PC-9 (cell line): ENCODE measurements at regions not wholly inside any gene's neighbourhood (a gene's known extent, or its start where the extent isn't known, plus 50 kb on each side); places are given as distances from the start of the nearest gene placed in this dataset.

Experiments used
- BruUV-seq: library from RNA; stranded (reverse); fragments of 400-500 nt; replicated peaks from 2 replicates; lab custom pipeline; 2021; lab: Mats Ljungman, UMichigan
- CTCF ChIA-PET: fragments of 300-600 bp; sonication (Branson Sonifier 250); formaldehyde crosslinking; loops from one replicate; lab custom pipeline; 2022; ENCODE audit warnings: antibody characterized with exemption; lab: Charles Lee
- POLR2A ChIA-PET: fragments of 300-600 bp; sonication (Branson Sonifier 250); formaldehyde crosslinking; loops from one replicate; lab custom pipeline; 2022; ENCODE audit warnings: antibody characterized with exemption; ENCODE audit not compliant: unreplicated experiment; lab: Charles Lee
- DNase-seq, 2 experiments: peaks; one replicate each; pipeline versions ENCODE4 v3.0.0 to v3.0.0-alpha.2; 2015 to 2022; ENCODE audit warnings: mixed read lengths in 1 of 2
- H2AFZ ChIP-seq: fragments of 200-600 bp; sonication (generic); 2 replicates; pipeline ENCODE4 v1.8.1; 2017; ENCODE audit warnings: antibody characterized with exemption
- H3F3A ChIP-seq: fragments of 200-600 bp; sonication (generic); 2 replicates; pipeline ENCODE4 v1.8.1; 2017; ENCODE audit warnings: antibody characterized with exemption, mild to moderate bottlenecking, low read depth; ENCODE audit not compliant: insufficient read depth
- H3K27ac ChIP-seq: fragments of 200-600 bp; sonication (generic); 2 replicates; pipeline ENCODE4 v1.6.1; 2016; ENCODE audit warnings: mixed run types
- H3K27me3 ChIP-seq: fragments of 200-600 bp; sonication (generic); 2 replicates; pipeline ENCODE4 v1.6.1; 2016; ENCODE audit warnings: low read depth, mixed run types; ENCODE audit not compliant: insufficient read depth
- H3K36me3 ChIP-seq: fragments of 200-600 bp; sonication (generic); 2 replicates; pipeline ENCODE4 v1.6.1; 2016; ENCODE audit warnings: low read depth, mixed run types
- H3K4me1 ChIP-seq: fragments of 200-600 bp; sonication (generic); replicated peaks from 2 replicates; pipeline ENCODE4 v1.6.1; 2016; ENCODE audit warnings: mixed run types; ENCODE audit not compliant: insufficient read depth
- H3K4me2 ChIP-seq: fragments of 200-600 bp; sonication (generic); 2 replicates; pipeline ENCODE4 v1.6.1; 2017; ENCODE audit warnings: mixed run types
- H3K4me3 ChIP-seq: fragments of 200-600 bp; sonication (generic); 2 replicates; pipeline ENCODE4 v1.6.1; 2016; ENCODE audit warnings: mixed run types
- H3K79me2 ChIP-seq: fragments of 200-600 bp; sonication (generic); 2 replicates; pipeline ENCODE4 v1.6.1; 2017; ENCODE audit warnings: low read depth, mixed run types
- H3K9me2 ChIP-seq: fragments of 200-600 bp; sonication (generic); 2 replicates; pipeline ENCODE4 v1.8.1; 2017; ENCODE audit warnings: mild to moderate bottlenecking; ENCODE audit not compliant: insufficient read depth
- H3K9me3 ChIP-seq: fragments of 200-600 bp; sonication (generic); 2 replicates; pipeline ENCODE4 v1.8.1; 2016; ENCODE audit warnings: low read depth; ENCODE audit not compliant: insufficient read depth
- H4K20me1 ChIP-seq: fragments of 200-600 bp; sonication (generic); 2 replicates; pipeline ENCODE4 v1.8.1; 2017; ENCODE audit not compliant: insufficient read depth
- CTCF ChIP-seq: fragments of 200-600 bp; sonication (generic); conservative IDR thresholded peaks from 2 replicates; pipeline ENCODE4 v1.6.1; 2017; ENCODE audit warnings: mixed run types, antibody characterized with exemption, mild to moderate bottlenecking, moderate library complexity
- EZH2 ChIP-seq: fragments of 200-600 bp; sonication (generic); IDR thresholded peaks from 2 replicates; pipeline ENCODE4 v1.8.0; 2017; ENCODE audit warnings: antibody characterized with exemption, low read depth
- intact Hi-C: fragments of 100-400 bp; cut with micrococcal nuclease; formaldehyde crosslinking; loops from one replicate; pipeline ENCODE4 v1.10.0; 2022; ENCODE audit not compliant: unreplicated experiment

DNA sequence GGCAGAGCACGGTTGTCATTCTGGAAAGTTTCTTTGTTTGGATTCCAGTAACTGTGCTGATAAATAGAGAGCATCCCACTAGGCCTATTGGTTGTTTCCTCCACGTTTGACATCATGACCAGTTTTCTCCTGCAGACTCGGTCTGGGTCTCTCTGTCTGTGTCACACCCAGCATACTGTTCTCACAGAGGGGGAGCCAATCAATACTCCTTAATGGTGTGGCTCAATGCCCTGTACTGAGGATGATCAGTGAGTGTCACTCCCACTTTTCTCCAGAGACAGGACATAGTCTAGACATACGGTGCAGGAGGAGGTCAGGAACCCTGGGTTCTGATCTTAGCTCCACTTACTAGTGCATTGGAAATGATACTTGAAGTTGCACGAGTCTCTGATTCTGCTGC is 88.2 kb upstream of the BLID start:
- Histone ChIP-seq H3K4me1 (no peaks in the 10 kb centered on the region), H3K4me3 (no peak overlapping the region), H3K9me3 (peaks cover 19% of the 10 kb centered on the region; the same call in 1 of the 2 replicates), H3K27me3 (no peaks in the 10 kb centered on the region), H4K20me1 (no peaks in the 10 kb centered on the region), H3K4me2 (no peak overlapping the region), H3K9me2 (no peaks in the 10 kb centered on the region), H2AFZ (no peak overlapping the region), H3K27ac (no peak overlapping the region), H3K36me3 (no peaks in the 10 kb centered on the region), H3K79me2 (no peaks in the 10 kb centered on the region), H3F3A (no peaks in the 10 kb centered on the region)
- TF ChIP-seq CTCF (no peak), EZH2 (no peak)
- ChIA-PET CTCF (no interaction called here), POLR2A (no interaction called here)
- DNase-seq = no peak
- intact Hi-C loops = loop anchor here (5.0 kb wide), 2 partner anchors 47 to 182 kb away; no protein-coding TSS in a partner anchor
- BruUV-seq = no TSS peak

GRCh38 chr11:122202951-122203456 is 87.0 kb upstream of the BLID start:
- intact Hi-C loops = loop anchor here (1.0 to 5.0 kb wide), 4 partner anchors 46 to 547 kb away; no protein-coding TSS in a partner anchor
- Histone ChIP-seq H3K4me1 (peaks cover 7% of the 10 kb centered on the region), H4K20me1 (no peaks in the 10 kb centered on the region), H3K9me3 (peaks cover 31% of the 10 kb centered on the region), H3K27me3 (no peaks in the 10 kb centered on the region), H3K36me3 (no peaks in the 10 kb centered on the region), H2AFZ (no peak overlapping the region), H3K27ac (no peak overlapping the region), H3K79me2 (no peaks in the 10 kb centered on the region), H3F3A (peaks cover 7% of the 10 kb centered on the region; the same call in 1 of the 2 replicates), H3K4me3 (no peak overlapping the region), H3K4me2 (no peak overlapping the region), H3K9me2 (no peaks in the 10 kb centered on the region)
- peak in 1 of 2 experiments; percentile 69 for DNase-seq
- POLR2A ChIA-PET = interaction anchor here (0.6 kb wide), 1 partner anchor 45 kb away, joined by 3 read pairs; no protein-coding TSS in a partner anchor
- BruUV-seq = no TSS peak
- TF ChIP-seq CTCF (peak; percentile 89), EZH2 (no peak)
- CTCF ChIA-PET = interaction anchor here (0.6 to 1.0 kb wide), 3 partner anchors 38 to 95 kb away, joined by 3 to 4 read pairs (median 3); no protein-coding TSS in a partner anchor

- Histone ChIP-seq H3K4me2 (no peak overlapping the region), H3K4me1 (peaks cover 13% of the 10 kb centered on the region), H3K9me3 (peaks cover 31% of the 10 kb centered on the region), H2AFZ (no peak overlapping the region), H3K27ac (no peak overlapping the region), H3K27me3 (no peaks in the 10 kb centered on the region), H3K9me2 (no peaks in the 10 kb centered on the region), H4K20me1 (no peaks in the 10 kb centered on the region), H3F3A (peaks cover 13% of the 10 kb centered on the region), H3K4me3 (no peak overlapping the region), H3K79me2 (no peaks in the 10 kb centered on the region), H3K36me3 (no peaks in the 10 kb centered on the region)
- ChIA-PET POLR2A (no interaction called here), CTCF (interaction anchor here (0.6 to 1.0 kb wide), 5 partner anchors 37 to 426 kb away, joined by 3 to 7 read pairs (median 5); no protein-coding TSS in a partner anchor)
- no peak for TF ChIP-seq CTCF
- no peak for TF ChIP-seq EZH2
- no peak for DNase-seq
- intact Hi-C loops = loop anchor here (2.0 to 5.0 kb wide), 3 partner anchors 45 to 180 kb away; no protein-coding TSS in a partner anchor
- BruUV-seq = TSS peak; percentile 44
Measured at GRCh38 chr11:122202161-122202950, 86.3 kb upstream of the BLID start.
